ENCODE measurements at regions not wholly inside any gene's neighbourhood (a gene's known extent, or its start where the extent isn't known, plus 50 kb on each side); places are given as distances from the start of the nearest gene placed in this dataset.

- Histone ChIP-seq H3K4me1 (ENCODE audit: insufficient read depth, low read length) (no peaks in the 10 kb centered on the region), H3K27me3 (ENCODE audit: control insufficient read depth in 1 of 2, insufficient read depth in 2 of 2, low read length in 2 of 2) (no peaks in the 10 kb centered on the region), H3K27ac (ENCODE audit: extremely low read length, insufficient read depth, low read length) (no peak overlapping the region), H3K4me3 (replicated peaks in 1 of 3; ENCODE audit: insufficient read depth in 1 of 3, low read depth in 2 of 3, low read length in 3 of 3) (no peak overlapping the region), H3K9me3 (ENCODE audit: low read length) (peaks cover 19% of the 10 kb centered on the region; the same call in 1 of the 2 replicates), H3K9ac (ENCODE audit: insufficient read depth, low read depth, low read length) (no peak overlapping the region), H3K79me2 (ENCODE audit: insufficient read depth, low read length) (no peaks in the 10 kb centered on the region), H2AFZ (ENCODE audit: low read length) (no peak overlapping the region), H4K20me1 (ENCODE audit: insufficient read depth, low read length) (no peaks in the 10 kb centered on the region), H3K36me3 (replicated peaks in 1 of 2; ENCODE audit: control insufficient read depth in 1 of 2, insufficient read depth in 2 of 2, low read length in 2 of 2) (no peaks in the 10 kb centered on the region), H3K4me2 (ENCODE audit: low read depth, low read length) (no peak overlapping the region)
- DNase-seq (ENCODE audit: low spot score) (no peak), ATAC-seq (no peak), FAIRE-seq (no peak)
- ChIA-PET CTCF (ENCODE audit: low intra/inter-chr PET ratio, low total read pairs) (no interaction called here), POLR2A (no interaction called here)
- intact Hi-C loops (cut with micrococcal nuclease; ENCODE audit: unreplicated experiment) (no loop called here), in situ Hi-C loops (cut with HindIII; ENCODE audit: extremely low pct_ligation_motif_present, low pct_unique_long_range_greater_than_20kb) (no loop called here)
- WGBS (ENCODE audit: low lambda C conversion rate): 0% methylated on average over 1 of the region's 1 CpG
- TF ChIP-seq CC2D1A (CRISPR knock-in tag; IDR thresholded peaks at IDR 0.05): no peak
- no peak for TF ChIP-seq TRIM24 (CRISPR knock-in tag; IDR thresholded peaks at IDR 0.05)
- no peak for TF ChIP-seq ZNF564 (CRISPR knock-in tag; IDR thresholded peaks at IDR 0.05)
- TF ChIP-seq PLRG1 (conservative IDR thresholded peaks at IDR 0.05): no peak
- no peak for TF ChIP-seq ZNF562 (CRISPR knock-in tag; IDR thresholded peaks at IDR 0.05; ENCODE audit: borderline replicate concordance)
- TF ChIP-seq SKIL (CRISPR knock-in tag; IDR thresholded peaks at IDR 0.05; ENCODE audit: borderline replicate concordance): no peak
- TF ChIP-seq ZFYVE20 (CRISPR knock-in tag; IDR thresholded peaks at IDR 0.05; ENCODE audit: borderline replicate concordance, low read depth): no peak
- no peak for TF ChIP-seq ZNF556 (CRISPR knock-in tag; IDR thresholded peaks at IDR 0.05; ENCODE audit: borderline replicate concordance)
- no peak for TF ChIP-seq TBL1XR1 (IDR thresholded peaks at IDR 0.05; ENCODE audit: borderline replicate concordance, low read length, partially characterized antibody)
- no TSS peak for BruUV-seq (replicated peaks)
Observed at GRCh38 chr5:125263356-125263755, 516.9 kb upstream of the ZNF608 start.

Measured in HepG2 (cell line).